CD4-positive, alpha-beta T cell treated with Interleukin-17A for 1 hour (primary cell): ENCODE measurements at regions not wholly inside any gene's neighbourhood (a gene's known extent, or its start where the extent isn't known, plus 50 kb on each side); places are given as distances from the start of the nearest gene placed in this dataset.

Experiments
- DNase-seq: peaks from one replicate; pipeline ENCODE4 v3.0.0-alpha.2; 2020

- no peak for DNase-seq
Observed at GRCh38 chr4:149931431-149931830, 115.8 kb upstream of the IQCM start.

GRCh38 chr4:149932188-149932587 is 116.5 kb upstream of the IQCM start:
- no peak for DNase-seq

GRCh38 chr4:149933120-149933519 is 117.5 kb upstream of the IQCM start:
- no peak for DNase-seq

- no peak for DNase-seq
Observed at GRCh38 chr4:149933883-149934282, 118.2 kb upstream of the IQCM start.

- DNase-seq = no peak
Observed at GRCh38 chr4:149949381-149949780, 128.9 kb upstream of the DCLK2 start.

- DNase-seq = no peak
Observed at GRCh38 chr4:149951152-149951900, 126.9 kb upstream of the DCLK2 start.

- no peak for DNase-seq
Observed at GRCh38 chr4:149952101-149952500, 126.1 kb upstream of the DCLK2 start.

GRCh38 chr4:149952716-149953115 is 125.5 kb upstream of the DCLK2 start:
- DNase-seq = no peak

- DNase-seq = no peak
Observed at GRCh38 chr4:149955780-149956390, 122.4 kb upstream of the DCLK2 start.

GRCh38 chr4:149956678-149957077 is 121.6 kb upstream of the DCLK2 start:
- DNase-seq = no peak

- no peak for DNase-seq
Observed at GRCh38 chr4:149961876-149962597, 116.2 kb upstream of the DCLK2 start.

- no peak for DNase-seq
Observed at GRCh38 chr4:149964001-149964796, 114.0 kb upstream of the DCLK2 start.

GRCh38 chr4:149965206-149965605 is 113.0 kb upstream of the DCLK2 start:
- no peak for DNase-seq

GRCh38 chr4:149972407-149972806 is 105.8 kb upstream of the DCLK2 start:
- no peak for DNase-seq

GRCh38 chr4:149973181-149973580 is 105.1 kb upstream of the DCLK2 start:
- DNase-seq = no peak

GRCh38 chr4:149975172-149975571 is 103.1 kb upstream of the DCLK2 start:
- no peak for DNase-seq

GRCh38 chr4:149980121-149980682 is 98.0 kb upstream of the DCLK2 start:
- DNase-seq = no peak

- peak; percentile 52 for DNase-seq
Observed at GRCh38 chr4:149980941-149981340, 97.3 kb upstream of the DCLK2 start.

GRCh38 chr4:149983401-149983800 is 94.8 kb upstream of the DCLK2 start:
- no peak for DNase-seq

- no peak for DNase-seq
Observed at GRCh38 chr4:149983931-149984330, 94.3 kb upstream of the DCLK2 start.

GRCh38 chr4:149985981-149986380 is 92.3 kb upstream of the DCLK2 start:
- no peak for DNase-seq

GRCh38 chr4:149986917-149987316 is 91.3 kb upstream of the DCLK2 start:
- DNase-seq = no peak
